Neural cell (in vitro differentiated cells): ENCODE measurements at regions not wholly inside any gene's neighbourhood (a gene's known extent, or its start where the extent isn't known, plus 50 kb on each side); places are given as distances from the start of the nearest gene placed in this dataset.

Experiments used
- H2AFZ ChIP-seq: fragments of 200-600, 300-800 bp; sonication (generic), shearing (Covaris generic); 2 replicates; pipeline ENCODE4 v1.6.0; 2014; ENCODE audit warnings: low read depth, mild to moderate bottlenecking, antibody characterized with exemption, low read length, moderate library complexity
- H3F3A ChIP-seq: fragments of 200-600 bp; shearing (Covaris generic); 2 replicates; pipeline ENCODE4 v1.6.1; 2016; ENCODE audit warnings: mild to moderate bottlenecking, moderate library complexity, mixed read lengths, antibody characterized with exemption, low read length; ENCODE audit not compliant: insufficient read depth, poor library complexity, severe bottlenecking
- H3K27ac ChIP-seq: fragments of 200-600, 300-800 bp; sonication (generic), shearing (Covaris generic); 2 replicates; pipeline ENCODE4 v1.5.1; 2014; ENCODE audit warnings: mild to moderate bottlenecking, low read length, moderate library complexity
- H3K27me3 ChIP-seq: fragments of 300-800, 200-600 bp; sonication (generic), shearing (Covaris generic); 2 replicates; pipeline ENCODE4 v1.6.0; 2014; ENCODE audit warnings: mild to moderate bottlenecking, low read depth, low read length, moderate library complexity; ENCODE audit not compliant: insufficient read depth
- H3K36me3 ChIP-seq: fragments of 300-800, 200-600 bp; sonication (generic), shearing (Covaris generic); 2 replicates; pipeline ENCODE4 v1.5.1; 2014; ENCODE audit warnings: mild to moderate bottlenecking, antibody characterized with exemption, low read length, moderate library complexity; ENCODE audit not compliant: insufficient read depth
- H3K4me2 ChIP-seq: fragments of 300-800, 200-600 bp; sonication (generic), shearing (Covaris generic); 2 replicates; pipeline ENCODE4 v1.6.0; 2014; ENCODE audit warnings: mild to moderate bottlenecking, low read length
- H3K4me3 ChIP-seq: fragments of 300-800, 200-600 bp; sonication (generic), shearing (Covaris generic); 2 replicates; pipeline ENCODE4 v1.5.1; 2014; ENCODE audit warnings: mild to moderate bottlenecking, low read length, moderate library complexity
- H3K79me2 ChIP-seq: fragments of 200-600 bp; shearing (Covaris generic); replicated peaks from 2 replicates; pipeline ENCODE4 v1.6.0; 2014; ENCODE audit warnings: mild to moderate bottlenecking, low read length, moderate library complexity; ENCODE audit not compliant: insufficient read depth
- H3K9ac ChIP-seq: fragments of 300-800, 200-600 bp; sonication (generic), shearing (Covaris generic); 2 replicates; pipeline ENCODE4 v1.6.1; 2016; ENCODE audit warnings: mild to moderate bottlenecking, low read length, mixed read lengths
- H3K9me2 ChIP-seq: fragments of 200-600 bp; shearing (Covaris generic); 2 replicates; pipeline ENCODE4 v1.6.1; 2016; ENCODE audit warnings: mild to moderate bottlenecking, low read length, mixed read lengths; ENCODE audit not compliant: insufficient read depth
- H3K9me3 ChIP-seq: fragments of 200-600, 300-800 bp; sonication (generic), shearing (Covaris generic); 2 replicates; pipeline ENCODE4 v1.6.1; 2016; ENCODE audit warnings: mild to moderate bottlenecking, mixed run types, low read length, moderate library complexity, mixed read lengths
- H4K20me1 ChIP-seq: fragments of 200-600 bp; shearing (Covaris generic); 2 replicates; pipeline ENCODE4 v1.6.1; 2016; ENCODE audit warnings: mild to moderate bottlenecking, mixed run types; ENCODE audit not compliant: insufficient read depth
- EP300 ChIP-seq: fragments of 450-650 bp; conservative IDR thresholded peaks from 2 replicates; pipeline ENCODE4 v1.6.1; 2014; ENCODE audit warnings: antibody characterized with exemption, mild to moderate bottlenecking, moderate library complexity; ENCODE audit not compliant: poor library complexity, severe bottlenecking
- EZH2 ChIP-seq: fragments of 200-600, 300-800 bp; shearing (Covaris generic), sonication (generic); IDR thresholded peaks from 2 replicates; pipeline ENCODE4 v1.6.1; 2014; ENCODE audit warnings: antibody characterized with exemption, low read length, borderline replicate concordance, mild to moderate bottlenecking; ENCODE audit not compliant: insufficient read depth, poor library complexity, severe bottlenecking
- MXI1 ChIP-seq: fragments of 450-650 bp; conservative IDR thresholded peaks from 2 replicates; pipeline ENCODE4 v1.6.1; 2014; ENCODE audit warnings: antibody characterized with exemption, mild to moderate bottlenecking; ENCODE audit not compliant: poor library complexity, severe bottlenecking
- POLR2AphosphoS5 ChIP-seq: IDR thresholded peaks from 2 replicates; pipeline ENCODE4 v1.6.1; 2012
- RAD21 ChIP-seq: fragments of 450-650 bp; conservative IDR thresholded peaks from 2 replicates; pipeline ENCODE4 v1.6.1; 2014; ENCODE audit warnings: antibody characterized with exemption, mild to moderate bottlenecking, moderate library complexity
- SMC3 ChIP-seq: fragments of 450-650 bp; conservative IDR thresholded peaks from 2 replicates; pipeline ENCODE4 v1.6.1; 2014; ENCODE audit warnings: antibody characterized with exemption, mild to moderate bottlenecking, moderate library complexity; ENCODE audit not compliant: poor library complexity
- TAF1 ChIP-seq: IDR thresholded peaks from 2 replicates; pipeline ENCODE4 v1.6.1; 2012; ENCODE audit warnings: low read depth
- TF ChIP-seq, protein P1 (sequence below): IDR thresholded peaks from 2 replicates; pipeline ENCODE4 v1.6.1; 2012; ENCODE audit warnings: borderline replicate concordance
- TF ChIP-seq, protein P2 (sequence below): fragments of 450-650 bp; IDR thresholded peaks from 2 replicates; pipeline ENCODE4 v1.5.1; 2014; ENCODE audit warnings: antibody characterized with exemption, mild to moderate bottlenecking, moderate library complexity; ENCODE audit not compliant: poor library complexity, severe bottlenecking

DNA sequence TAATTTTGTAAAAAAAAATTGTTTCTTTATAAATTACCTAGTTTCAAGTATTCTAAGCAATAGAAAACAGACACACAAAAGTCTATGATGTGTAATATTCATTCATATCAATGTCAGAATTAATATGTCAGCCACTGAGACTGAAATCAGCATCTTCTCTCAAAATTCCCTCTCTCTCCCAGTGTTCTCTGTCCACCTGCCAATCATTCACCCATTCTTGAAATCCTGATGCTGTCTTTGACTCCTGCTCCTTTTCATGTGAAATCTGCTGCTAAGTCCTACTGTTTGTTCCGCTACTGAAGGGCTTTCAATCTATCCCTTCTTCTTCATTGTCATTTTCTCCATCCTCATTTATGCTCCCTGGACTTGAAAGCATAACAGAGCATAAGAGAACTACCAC lies 257.9 kb downstream of the SATB2 start:
- H3K4me3 ChIP-seq = peak overlapping the region; percentile 4
- no peaks in the 10 kb centered on the region for H3K36me3 ChIP-seq
- H4K20me1 ChIP-seq = no peaks in the 10 kb centered on the region
- no peaks in the 10 kb centered on the region for H3K79me2 ChIP-seq
- H3K27me3 ChIP-seq = no peaks in the 10 kb centered on the region
- TF ChIP-seq RAD21 = no peak
- TF ChIP-seq EZH2 = no peak
- TF ChIP-seq, protein P1, sequence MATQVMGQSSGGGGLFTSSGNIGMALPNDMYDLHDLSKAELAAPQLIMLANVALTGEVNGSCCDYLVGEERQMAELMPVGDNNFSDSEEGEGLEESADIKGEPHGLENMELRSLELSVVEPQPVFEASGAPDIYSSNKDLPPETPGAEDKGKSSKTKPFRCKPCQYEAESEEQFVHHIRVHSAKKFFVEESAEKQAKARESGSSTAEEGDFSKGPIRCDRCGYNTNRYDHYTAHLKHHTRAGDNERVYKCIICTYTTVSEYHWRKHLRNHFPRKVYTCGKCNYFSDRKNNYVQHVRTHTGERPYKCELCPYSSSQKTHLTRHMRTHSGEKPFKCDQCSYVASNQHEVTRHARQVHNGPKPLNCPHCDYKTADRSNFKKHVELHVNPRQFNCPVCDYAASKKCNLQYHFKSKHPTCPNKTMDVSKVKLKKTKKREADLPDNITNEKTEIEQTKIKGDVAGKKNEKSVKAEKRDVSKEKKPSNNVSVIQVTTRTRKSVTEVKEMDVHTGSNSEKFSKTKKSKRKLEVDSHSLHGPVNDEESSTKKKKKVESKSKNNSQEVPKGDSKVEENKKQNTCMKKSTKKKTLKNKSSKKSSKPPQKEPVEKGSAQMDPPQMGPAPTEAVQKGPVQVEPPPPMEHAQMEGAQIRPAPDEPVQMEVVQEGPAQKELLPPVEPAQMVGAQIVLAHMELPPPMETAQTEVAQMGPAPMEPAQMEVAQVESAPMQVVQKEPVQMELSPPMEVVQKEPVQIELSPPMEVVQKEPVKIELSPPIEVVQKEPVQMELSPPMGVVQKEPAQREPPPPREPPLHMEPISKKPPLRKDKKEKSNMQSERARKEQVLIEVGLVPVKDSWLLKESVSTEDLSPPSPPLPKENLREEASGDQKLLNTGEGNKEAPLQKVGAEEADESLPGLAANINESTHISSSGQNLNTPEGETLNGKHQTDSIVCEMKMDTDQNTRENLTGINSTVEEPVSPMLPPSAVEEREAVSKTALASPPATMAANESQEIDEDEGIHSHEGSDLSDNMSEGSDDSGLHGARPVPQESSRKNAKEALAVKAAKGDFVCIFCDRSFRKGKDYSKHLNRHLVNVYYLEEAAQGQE = peak; percentile 90
- TF ChIP-seq, protein P2, sequence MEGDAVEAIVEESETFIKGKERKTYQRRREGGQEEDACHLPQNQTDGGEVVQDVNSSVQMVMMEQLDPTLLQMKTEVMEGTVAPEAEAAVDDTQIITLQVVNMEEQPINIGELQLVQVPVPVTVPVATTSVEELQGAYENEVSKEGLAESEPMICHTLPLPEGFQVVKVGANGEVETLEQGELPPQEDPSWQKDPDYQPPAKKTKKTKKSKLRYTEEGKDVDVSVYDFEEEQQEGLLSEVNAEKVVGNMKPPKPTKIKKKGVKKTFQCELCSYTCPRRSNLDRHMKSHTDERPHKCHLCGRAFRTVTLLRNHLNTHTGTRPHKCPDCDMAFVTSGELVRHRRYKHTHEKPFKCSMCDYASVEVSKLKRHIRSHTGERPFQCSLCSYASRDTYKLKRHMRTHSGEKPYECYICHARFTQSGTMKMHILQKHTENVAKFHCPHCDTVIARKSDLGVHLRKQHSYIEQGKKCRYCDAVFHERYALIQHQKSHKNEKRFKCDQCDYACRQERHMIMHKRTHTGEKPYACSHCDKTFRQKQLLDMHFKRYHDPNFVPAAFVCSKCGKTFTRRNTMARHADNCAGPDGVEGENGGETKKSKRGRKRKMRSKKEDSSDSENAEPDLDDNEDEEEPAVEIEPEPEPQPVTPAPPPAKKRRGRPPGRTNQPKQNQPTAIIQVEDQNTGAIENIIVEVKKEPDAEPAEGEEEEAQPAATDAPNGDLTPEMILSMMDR = no peak
- TF ChIP-seq MXI1 = no peak
- TF ChIP-seq TAF1 = no peak
- TF ChIP-seq POLR2AphosphoS5 = peak; percentile 67
- peak; percentile 94 for TF ChIP-seq EP300
- TF ChIP-seq SMC3 = no peak
- H3K27ac ChIP-seq = peak overlapping the region; percentile 40
- no peak overlapping the region for H3K9ac ChIP-seq
- no peak overlapping the region for H3K4me2 ChIP-seq
- no peaks in the 10 kb centered on the region for H3K9me2 ChIP-seq
- no peaks in the 10 kb centered on the region for H3K9me3 ChIP-seq
- H2AFZ ChIP-seq = no peak overlapping the region
- no peaks in the 10 kb centered on the region for H3F3A ChIP-seq

DNA sequence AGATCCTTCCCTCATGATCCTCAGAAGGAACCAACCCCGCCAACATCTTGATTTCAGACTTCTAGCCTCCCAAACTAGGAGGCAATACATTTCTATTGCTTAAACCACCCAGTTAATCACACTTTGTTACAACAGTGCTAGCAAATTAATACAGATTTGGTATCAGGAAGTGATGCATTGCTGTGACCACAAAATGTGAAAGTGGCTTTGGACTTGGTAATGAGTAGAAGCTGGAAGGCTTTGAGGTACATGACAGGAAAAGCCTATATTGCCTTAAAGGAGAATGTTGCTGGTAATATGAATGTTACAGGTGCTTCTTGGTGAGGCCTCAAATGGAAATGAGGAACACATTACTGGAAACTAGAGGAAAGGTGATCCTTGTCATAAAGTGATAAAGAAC lies 260.3 kb downstream of the SATB2 start:
- Histone ChIP-seq H3K9me3 (no peaks in the 10 kb centered on the region), H3K4me3 (no peak overlapping the region)
- TF ChIP-seq EZH2 = no peak
- no peak for TF ChIP-seq POLR2AphosphoS5
- TF ChIP-seq TAF1 = no peak
- TF ChIP-seq, protein P1 = no peak
- TF ChIP-seq, protein P2 = no peak
- TF ChIP-seq MXI1 = no peak
- no peak for TF ChIP-seq RAD21
- no peak for TF ChIP-seq EP300
- TF ChIP-seq SMC3 = no peak

More for the DNA sequence above, 260.3 kb downstream of the SATB2 start:
- Histone ChIP-seq H3K79me2 (no peaks in the 10 kb centered on the region), H3K9me2 (no peaks in the 10 kb centered on the region), H3K27me3 (no peaks in the 10 kb centered on the region), H3F3A (no peaks in the 10 kb centered on the region), H4K20me1 (no peaks in the 10 kb centered on the region), H3K4me2 (no peak overlapping the region), H2AFZ (no peak overlapping the region), H3K36me3 (no peaks in the 10 kb centered on the region), H3K9ac (no peak overlapping the region), H3K27ac (no peak overlapping the region)
